WTC11 (cell line): ENCODE measurements at regions not wholly inside any gene's neighbourhood (a gene's known extent, or its start where the extent isn't known, plus 50 kb on each side); places are given as distances from the start of the nearest gene placed in this dataset.

ENCODE experiments used
- ATAC-seq: fragments of 200-7000 bp; cut with Tn5 transposase; 2 replicates; pipeline ENCODE4 v1.10.0; 2021; ENCODE audit warnings: mild to moderate bottlenecking, moderate library complexity
- CTCF ChIA-PET: fragments of 300-600 bp; sonication (Branson Sonifier 250); formaldehyde crosslinking; loops from one replicate; lab custom pipeline; 2021; ENCODE audit warnings: antibody characterized with exemption; lab: Charles Lee
- POLR2A ChIA-PET: fragments of 350-600 bp; sonication (Branson Sonifier 250); formaldehyde crosslinking; loops from one replicate; lab custom pipeline; 2021; ENCODE audit warnings: antibody characterized with exemption; lab: Charles Lee
- DNase-seq: peaks from one replicate; pipeline ENCODE4 v3.0.0; 2021; ENCODE audit warnings: low spot score
- H3K27ac Mint-ChIP-seq: 2 replicates; pipeline ENCODE4 v1.8.0; 2021; ENCODE audit warnings: mixed read lengths
- H3K27me3 Mint-ChIP-seq: 2 replicates; pipeline ENCODE4 v1.8.0; 2021; ENCODE audit warnings: low read depth, mild to moderate bottlenecking, moderate library complexity, mixed read lengths
- H3K36me3 Mint-ChIP-seq: 2 replicates; pipeline ENCODE4 v1.8.0; 2021; ENCODE audit warnings: mixed read lengths
- H3K4me1 Mint-ChIP-seq: 2 replicates; pipeline ENCODE4 v1.8.0; 2022; ENCODE audit warnings: mixed read lengths
- H3K4me3 Mint-ChIP-seq: 2 replicates; pipeline ENCODE4 v1.8.0; 2021; ENCODE audit warnings: mild to moderate bottlenecking, moderate library complexity, mixed read lengths
- H3K9me3 Mint-ChIP-seq: 2 replicates; pipeline ENCODE4 v1.8.0; 2021; ENCODE audit warnings: mixed read lengths
- AR ChIP-seq: fragments of 250-450 bp; sonication (Bioruptor Pico); IDR thresholded peaks from 2 replicates; pipeline ENCODE4 v1.9.0; 2021; ENCODE audit warnings: mild to moderate bottlenecking
- ATF1 ChIP-seq: sonication (generic); formaldehyde crosslinking; IDR thresholded peaks from 2 replicates; pipeline ENCODE4 v1.8.1; 2023; ENCODE audit warnings: mild to moderate bottlenecking, moderate library complexity, missing genetic modification reagents
- ELF4 ChIP-seq: sonication (generic); formaldehyde crosslinking; IDR thresholded peaks from 2 replicates; pipeline ENCODE4 v1.8.1; 2022; ENCODE audit warnings: low read depth, mild to moderate bottlenecking, moderate library complexity, missing genetic modification reagents
- FOXK1 ChIP-seq: sonication (generic); formaldehyde crosslinking; IDR thresholded peaks from 2 replicates; pipeline ENCODE4 v1.8.0; 2022; ENCODE audit warnings: mild to moderate bottlenecking, moderate library complexity, missing genetic modification reagents
- IRF2 ChIP-seq: sonication (generic); formaldehyde crosslinking; IDR thresholded peaks from 2 replicates; pipeline ENCODE4 v1.8.0; 2022; ENCODE audit warnings: low read depth, missing genetic modification reagents, borderline replicate concordance
- NFYB ChIP-seq: sonication (generic); formaldehyde crosslinking; conservative IDR thresholded peaks from 2 replicates; pipeline ENCODE4 v1.8.0; 2022; ENCODE audit warnings: low read depth, missing genetic modification reagents
- RORB ChIP-seq: fragments of 250-450 bp; sonication (Bioruptor Pico); IDR thresholded peaks from 2 replicates; pipeline ENCODE4 v1.9.0; 2021; ENCODE audit warnings: mild to moderate bottlenecking
- SOX15 ChIP-seq: fragments of 250-450 bp; sonication (Bioruptor Pico); IDR thresholded peaks from 2 replicates; pipeline ENCODE4 v1.9.0; 2021; ENCODE audit warnings: mild to moderate bottlenecking
- TEAD4 ChIP-seq: sonication (generic); formaldehyde crosslinking; IDR thresholded peaks from 2 replicates; pipeline ENCODE4 v1.8.0; 2022; ENCODE audit warnings: mild to moderate bottlenecking, missing genetic modification reagents
- USF1 ChIP-seq: sonication (generic); formaldehyde crosslinking; IDR thresholded peaks from 2 replicates; pipeline ENCODE4 v1.8.0; 2022; ENCODE audit warnings: mild to moderate bottlenecking, missing genetic modification reagents
- ZMAT4 ChIP-seq: fragments of 250-450 bp; sonication (Bioruptor Pico); IDR thresholded peaks from 2 replicates; pipeline ENCODE4 v1.9.0; 2021; ENCODE audit warnings: mild to moderate bottlenecking
- ZNF317 ChIP-seq: sonication (generic); formaldehyde crosslinking; IDR thresholded peaks from 2 replicates; pipeline ENCODE4 v1.8.1; 2023; ENCODE audit warnings: low read depth, mild to moderate bottlenecking, moderate library complexity, missing genetic modification reagents, borderline replicate concordance
- ZNF425 ChIP-seq: fragments of 250-450 bp; sonication (Bioruptor Pico); conservative IDR thresholded peaks from 2 replicates; pipeline ENCODE4 v1.9.0; 2021; ENCODE audit warnings: mild to moderate bottlenecking
- TF ChIP-seq, protein P1 (sequence below): sonication (generic); formaldehyde crosslinking; IDR thresholded peaks from 2 replicates; pipeline ENCODE4 v1.8.0; 2023; ENCODE audit warnings: missing genetic modification reagents, mild to moderate bottlenecking, borderline replicate concordance
- TF ChIP-seq, protein P2 (sequence below): sonication (generic); formaldehyde crosslinking; IDR thresholded peaks from 2 replicates; pipeline ENCODE4 v1.8.1; 2022; ENCODE audit warnings: low read depth, mild to moderate bottlenecking, moderate library complexity, missing genetic modification reagents, borderline replicate concordance
- TF ChIP-seq, protein P3 (sequence below): sonication (generic); formaldehyde crosslinking; IDR thresholded peaks from 2 replicates; pipeline ENCODE4 v1.8.1; 2023; ENCODE audit warnings: mild to moderate bottlenecking, missing genetic modification reagents, moderate library complexity

- TF ChIP-seq ZNF425 (CRISPR knock-in tag) = no peak
These were observed 503.8 kb downstream of the TCERG1L start (continued) for GRCh38 chr10:130807721-130808120.

- ATAC-seq = no peak
- TF ChIP-seq TEAD4 (CRISPR knock-in tag) = no peak
- TF ChIP-seq, protein P1, sequence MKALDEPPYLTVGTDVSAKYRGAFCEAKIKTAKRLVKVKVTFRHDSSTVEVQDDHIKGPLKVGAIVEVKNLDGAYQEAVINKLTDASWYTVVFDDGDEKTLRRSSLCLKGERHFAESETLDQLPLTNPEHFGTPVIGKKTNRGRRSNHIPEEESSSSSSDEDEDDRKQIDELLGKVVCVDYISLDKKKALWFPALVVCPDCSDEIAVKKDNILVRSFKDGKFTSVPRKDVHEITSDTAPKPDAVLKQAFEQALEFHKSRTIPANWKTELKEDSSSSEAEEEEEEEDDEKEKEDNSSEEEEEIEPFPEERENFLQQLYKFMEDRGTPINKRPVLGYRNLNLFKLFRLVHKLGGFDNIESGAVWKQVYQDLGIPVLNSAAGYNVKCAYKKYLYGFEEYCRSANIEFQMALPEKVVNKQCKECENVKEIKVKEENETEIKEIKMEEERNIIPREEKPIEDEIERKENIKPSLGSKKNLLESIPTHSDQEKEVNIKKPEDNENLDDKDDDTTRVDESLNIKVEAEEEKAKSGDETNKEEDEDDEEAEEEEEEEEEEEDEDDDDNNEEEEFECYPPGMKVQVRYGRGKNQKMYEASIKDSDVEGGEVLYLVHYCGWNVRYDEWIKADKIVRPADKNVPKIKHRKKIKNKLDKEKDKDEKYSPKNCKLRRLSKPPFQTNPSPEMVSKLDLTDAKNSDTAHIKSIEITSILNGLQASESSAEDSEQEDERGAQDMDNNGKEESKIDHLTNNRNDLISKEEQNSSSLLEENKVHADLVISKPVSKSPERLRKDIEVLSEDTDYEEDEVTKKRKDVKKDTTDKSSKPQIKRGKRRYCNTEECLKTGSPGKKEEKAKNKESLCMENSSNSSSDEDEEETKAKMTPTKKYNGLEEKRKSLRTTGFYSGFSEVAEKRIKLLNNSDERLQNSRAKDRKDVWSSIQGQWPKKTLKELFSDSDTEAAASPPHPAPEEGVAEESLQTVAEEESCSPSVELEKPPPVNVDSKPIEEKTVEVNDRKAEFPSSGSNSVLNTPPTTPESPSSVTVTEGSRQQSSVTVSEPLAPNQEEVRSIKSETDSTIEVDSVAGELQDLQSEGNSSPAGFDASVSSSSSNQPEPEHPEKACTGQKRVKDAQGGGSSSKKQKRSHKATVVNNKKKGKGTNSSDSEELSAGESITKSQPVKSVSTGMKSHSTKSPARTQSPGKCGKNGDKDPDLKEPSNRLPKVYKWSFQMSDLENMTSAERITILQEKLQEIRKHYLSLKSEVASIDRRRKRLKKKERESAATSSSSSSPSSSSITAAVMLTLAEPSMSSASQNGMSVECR (CRISPR knock-in tag) = no peak
- TF ChIP-seq NFYB (CRISPR knock-in tag) = no peak
- no peak for TF ChIP-seq IRF2 (CRISPR knock-in tag)
- no peak for TF ChIP-seq SOX15 (CRISPR knock-in tag)
These were observed 503.3 kb downstream of the TCERG1L start for GRCh38 chr10:130808243-130808642.

GRCh38 chr10:130808686-130809085 lies 502.8 kb downstream of the TCERG1L start:
- CTCF ChIA-PET = no interaction called here
- POLR2A ChIA-PET = interaction anchor here (0.5 kb wide), 1 partner anchor 85 kb away, joined by 3 read pairs; no protein-coding TSS in a partner anchor
- peaks cover 58% of the 10 kb centered on the region for H3K36me3 Mint-ChIP-seq

More at GRCh38 chr10:130808243-130808642, 503.3 kb downstream of the TCERG1L start:
- Mint-ChIP-seq H3K27me3 (no peaks in the 10 kb centered on the region; the same call in 1 of the 2 replicates), H3K9me3 (peaks cover 50% of the 10 kb centered on the region), H3K4me3 (no peak overlapping the region), H3K36me3 (peaks cover 54% of the 10 kb centered on the region), H3K4me1 (peaks cover under 1% of the 10 kb centered on the region; the same call in 1 of the 2 replicates), H3K27ac (no peak overlapping the region)
- ChIA-PET CTCF (no interaction called here), POLR2A (interaction anchor here (0.5 kb wide), 1 partner anchor 86 kb away, joined by 3 read pairs; no protein-coding TSS in a partner anchor)
- DNase-seq = no peak

More at GRCh38 chr10:130808686-130809085, 502.8 kb downstream of the TCERG1L start:
- Mint-ChIP-seq H3K27ac (no peak overlapping the region), H3K27me3 (no peaks in the 10 kb centered on the region; the same call in 1 of the 2 replicates), H3K4me3 (no peak overlapping the region), H3K4me1 (peaks cover 3% of the 10 kb centered on the region; the same call in 1 of the 2 replicates), H3K9me3 (peaks cover 55% of the 10 kb centered on the region)
- TF ChIP-seq, protein P2, sequence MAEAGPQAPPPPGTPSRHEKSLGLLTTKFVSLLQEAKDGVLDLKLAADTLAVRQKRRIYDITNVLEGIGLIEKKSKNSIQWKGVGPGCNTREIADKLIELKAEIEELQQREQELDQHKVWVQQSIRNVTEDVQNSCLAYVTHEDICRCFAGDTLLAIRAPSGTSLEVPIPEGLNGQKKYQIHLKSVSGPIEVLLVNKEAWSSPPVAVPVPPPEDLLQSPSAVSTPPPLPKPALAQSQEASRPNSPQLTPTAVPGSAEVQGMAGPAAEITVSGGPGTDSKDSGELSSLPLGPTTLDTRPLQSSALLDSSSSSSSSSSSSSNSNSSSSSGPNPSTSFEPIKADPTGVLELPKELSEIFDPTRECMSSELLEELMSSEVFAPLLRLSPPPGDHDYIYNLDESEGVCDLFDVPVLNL (CRISPR knock-in tag) = no peak
- TF ChIP-seq ZMAT4 (no peak), SOX15 (CRISPR knock-in tag) (no peak), ELF4 (CRISPR knock-in tag) (no peak), ZNF317 (no peak), ZNF425 (CRISPR knock-in tag) (no peak), TEAD4 (CRISPR knock-in tag) (no peak), AR (CRISPR knock-in tag) (no peak), RORB (CRISPR knock-in tag) (no peak), USF1 (CRISPR knock-in tag) (no peak), FOXK1 (CRISPR knock-in tag) (no peak), ATF1 (CRISPR knock-in tag) (no peak)
- TF ChIP-seq, protein P3, sequence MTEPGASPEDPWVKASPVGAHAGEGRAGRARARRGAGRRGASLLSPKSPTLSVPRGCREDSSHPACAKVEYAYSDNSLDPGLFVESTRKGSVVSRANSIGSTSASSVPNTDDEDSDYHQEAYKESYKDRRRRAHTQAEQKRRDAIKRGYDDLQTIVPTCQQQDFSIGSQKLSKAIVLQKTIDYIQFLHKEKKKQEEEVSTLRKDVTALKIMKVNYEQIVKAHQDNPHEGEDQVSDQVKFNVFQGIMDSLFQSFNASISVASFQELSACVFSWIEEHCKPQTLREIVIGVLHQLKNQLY (CRISPR knock-in tag) = no peak
- ATAC-seq (no peak), DNase-seq (no peak)
